SH-SY5Y (cell line): ENCODE measurements at regions not wholly inside any gene's neighbourhood (a gene's known extent, or its start where the extent isn't known, plus 50 kb on each side); places are given as distances from the start of the nearest gene placed in this dataset.

Source experiments
- GATA2 ChIP-seq: IDR thresholded peaks from 2 replicates; pipeline ENCODE4 v1.6.1; 2011; ENCODE audit warnings: mild to moderate bottlenecking, low read depth, low read length
- GATA3 ChIP-seq: IDR thresholded peaks from 2 replicates; pipeline ENCODE4 v1.6.1; 2011; ENCODE audit warnings: low read depth, mild to moderate bottlenecking, low read length, moderate library complexity

DNA sequence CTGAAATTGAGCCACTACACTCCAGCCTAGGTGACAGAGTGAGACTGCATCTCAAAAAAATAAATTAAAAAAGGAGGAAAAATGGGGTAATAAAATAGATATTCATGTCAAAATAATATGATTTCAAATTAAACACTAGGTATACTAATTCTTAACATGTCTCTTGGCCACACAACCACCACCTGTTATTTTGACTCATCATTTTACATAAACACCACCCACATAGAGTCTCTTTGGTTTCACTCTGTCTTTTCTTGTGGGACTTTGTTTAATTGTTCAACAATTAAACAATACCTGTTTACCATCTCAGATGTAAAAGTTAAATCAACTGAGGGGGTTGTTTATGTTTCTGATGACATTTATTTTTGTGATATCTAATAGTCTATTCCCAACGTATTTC lies 476.8 kb upstream of the ADGRB3 start:
- TF ChIP-seq GATA2 (no peak), GATA3 (no peak)
